NCI-H524 treated with DMSO at 0.1 percent for 48 hours (cell line): ENCODE measurements at regions not wholly inside any gene's neighbourhood (a gene's known extent, or its start where the extent isn't known, plus 50 kb on each side); places are given as distances from the start of the nearest gene placed in this dataset.

Experiments
- DNase-seq: peaks from one replicate; lab custom pipeline; 2025; lab: John Stamatoyannopoulos, UW

DNA sequence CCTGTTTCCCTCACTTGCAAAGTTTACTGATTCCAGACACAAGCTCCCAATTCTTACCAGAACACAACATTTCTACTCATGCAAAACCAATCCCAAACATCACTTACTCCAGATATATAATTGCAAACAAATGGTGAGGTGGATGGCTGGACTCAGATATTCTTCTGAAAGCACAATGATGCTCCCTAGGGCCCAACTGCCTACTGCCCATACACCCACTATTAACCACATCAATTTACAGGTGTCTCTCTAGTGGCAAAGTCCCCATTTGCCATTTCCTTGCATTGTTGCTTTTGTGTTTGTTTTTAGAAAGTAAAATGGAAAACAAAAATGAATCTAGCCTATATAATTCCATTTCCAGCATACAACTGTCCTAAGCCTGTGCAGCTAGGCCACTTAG, 320.9 kb upstream of the PRDM1 start:
- no peak for DNase-seq

GRCh38 chr6:105764315-105764714, 321.8 kb upstream of the PRDM1 start:
- DNase-seq, result no peak

GRCh38 chr6:105763866-105764265, 322.3 kb upstream of the PRDM1 start:
- DNase-seq, result no peak

DNA sequence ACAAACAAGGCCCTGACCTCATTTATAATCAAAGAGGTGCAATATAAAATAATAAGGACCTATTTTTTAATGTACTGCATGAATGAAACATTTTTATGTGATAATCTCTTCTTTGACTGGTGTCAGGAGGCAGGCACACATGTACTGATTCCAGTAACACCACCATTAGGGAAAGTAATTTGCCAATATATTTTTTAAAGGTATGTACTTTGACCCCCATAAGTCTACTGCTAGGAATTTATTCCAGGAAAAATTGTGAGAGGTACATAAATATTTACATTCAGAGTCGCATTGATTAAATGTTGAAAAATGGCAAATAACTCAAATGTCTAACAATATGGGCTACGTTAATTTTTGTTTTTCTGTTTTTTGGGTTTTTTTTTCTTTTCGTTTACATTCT, 325.4 kb upstream of the PRDM1 start:
- DNase-seq, result no peak

DNA sequence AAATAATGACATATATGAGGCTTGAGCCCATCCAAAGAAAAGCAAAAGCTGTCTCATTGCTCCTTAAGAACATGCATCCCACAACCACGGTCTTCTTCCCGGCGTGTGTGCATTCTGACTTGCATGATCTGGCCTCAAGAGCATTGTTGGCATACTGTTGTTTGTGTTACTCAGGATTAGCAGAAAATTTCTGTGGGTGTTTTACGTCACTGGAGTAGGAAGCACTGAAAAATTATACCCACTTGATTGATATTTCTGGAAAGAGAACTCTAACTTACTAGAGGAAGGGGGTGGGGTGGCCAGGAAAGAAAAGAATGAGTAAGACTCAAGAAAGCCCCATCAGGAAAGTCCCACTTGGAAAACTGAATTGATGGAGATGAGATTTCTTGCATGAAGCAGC, 326.2 kb upstream of the PRDM1 start:
- DNase-seq, result no peak

- DNase-seq, result no peak
Observed at GRCh38 chr6:105759015-105759414, 327.1 kb upstream of the PRDM1 start.

DNA sequence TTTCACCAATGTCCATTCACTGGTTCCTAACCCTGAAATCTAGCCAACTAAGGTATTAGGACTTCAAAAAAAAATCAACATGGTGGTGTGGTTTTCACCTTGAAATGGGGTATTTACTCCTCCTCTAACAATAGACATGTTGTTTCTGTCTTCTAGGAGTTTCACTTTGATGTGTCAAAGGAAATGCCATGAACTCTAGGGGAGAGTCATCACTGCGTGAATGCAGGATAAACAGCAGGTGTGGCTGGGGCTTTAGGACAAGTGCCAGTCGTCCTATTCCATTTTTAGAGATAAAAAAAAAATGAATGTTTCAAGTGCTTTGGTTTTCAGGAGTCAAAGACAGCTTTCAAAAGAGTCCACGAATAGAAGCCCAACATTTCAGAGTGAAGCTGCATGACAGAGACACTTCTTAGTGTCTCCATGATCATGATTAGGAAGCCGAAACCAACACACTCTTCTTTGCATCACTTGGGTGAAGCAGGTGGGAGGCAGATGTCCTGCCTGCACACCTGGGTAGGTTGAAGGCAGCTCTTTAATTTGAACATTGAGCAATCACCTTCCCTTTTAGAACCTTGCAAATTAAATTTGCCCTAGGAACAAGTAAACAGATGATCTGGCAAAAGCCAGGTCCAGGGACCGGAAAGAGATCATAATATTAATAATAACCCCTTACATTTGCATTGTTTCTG, 328.5 kb upstream of the PRDM1 start:
- no peak for DNase-seq

DNA sequence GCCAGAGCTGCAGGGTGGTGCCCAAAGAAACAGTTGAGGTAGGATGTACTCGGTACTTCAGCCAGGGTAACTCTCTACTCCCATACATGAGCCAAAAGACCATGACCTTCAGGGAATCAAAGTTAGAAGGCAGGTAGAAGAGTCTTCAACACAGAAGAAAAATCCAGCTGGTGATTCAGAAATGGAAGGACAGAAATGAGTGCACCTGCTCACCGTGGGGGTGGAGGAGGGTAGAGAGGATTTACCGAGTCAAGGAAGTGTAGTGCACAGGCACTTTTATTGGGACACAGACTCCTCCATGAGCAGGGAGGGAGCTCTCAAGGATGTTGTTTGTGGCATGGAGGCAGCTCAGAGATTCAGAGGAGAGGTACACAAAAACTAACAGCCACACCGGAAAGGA, 330.3 kb upstream of the PRDM1 start:
- no peak for DNase-seq

DNA sequence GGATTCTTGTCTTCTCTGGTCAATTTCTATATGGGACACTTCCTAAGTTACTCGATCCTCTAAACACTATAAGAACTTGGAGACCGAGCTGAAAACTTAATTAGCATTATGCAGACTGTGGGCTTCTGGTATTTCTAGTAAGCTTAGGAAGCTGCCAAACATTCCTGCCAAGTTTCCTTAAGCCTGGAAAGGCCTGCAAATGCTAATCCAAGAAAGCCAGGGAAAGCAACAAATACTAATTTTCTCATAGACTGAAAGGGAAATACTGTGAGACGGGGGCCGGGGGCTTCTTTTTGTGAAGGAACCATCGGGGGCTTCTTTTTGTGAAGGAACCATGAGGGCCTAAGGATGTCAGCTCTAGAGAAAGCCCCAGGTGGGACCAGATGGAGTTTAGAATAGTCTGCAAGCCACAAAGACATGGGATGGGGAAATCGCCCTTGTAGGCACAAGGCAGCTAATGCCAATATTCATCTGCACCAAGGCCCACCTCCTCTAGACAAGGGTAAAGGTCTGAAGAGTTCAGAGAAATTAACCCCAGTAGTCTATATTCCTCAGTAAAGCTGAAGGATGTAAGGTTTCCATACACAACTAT, 332.4 kb upstream of the PRDM1 start:
- DNase-seq, result no peak

GRCh38 chr6:105753207-105753606, 332.9 kb upstream of the PRDM1 start:
- DNase-seq, result no peak

GRCh38 chr6:105750089-105750488, 336.0 kb upstream of the PRDM1 start:
- no peak for DNase-seq

GRCh38 chr6:105748737-105749161, 337.4 kb upstream of the PRDM1 start:
- DNase-seq, result no peak

- no peak for DNase-seq
Observed at GRCh38 chr6:105747823-105748405, 338.2 kb upstream of the PRDM1 start.

- DNase-seq, result no peak
Observed at GRCh38 chr6:105746509-105746908, 339.6 kb upstream of the PRDM1 start.

DNA sequence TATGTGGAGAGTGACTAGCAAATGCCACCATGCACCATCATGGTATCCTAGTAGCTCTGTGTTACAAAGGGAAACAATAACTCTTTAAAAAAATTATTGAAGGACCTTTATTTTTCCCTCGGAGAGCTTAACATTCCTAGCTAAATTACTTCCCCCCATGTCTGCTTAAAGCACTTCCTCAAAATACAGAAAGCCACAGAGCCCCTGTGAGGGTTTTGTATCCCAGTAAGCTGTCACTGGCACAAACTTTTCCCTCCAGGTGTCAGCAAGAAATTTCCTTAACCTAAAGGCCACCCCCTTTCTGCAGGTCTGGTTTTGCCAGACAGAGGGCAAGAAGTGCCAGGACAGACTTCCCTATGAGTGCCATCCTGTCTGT, 340.0 kb upstream of the PRDM1 start:
- DNase-seq, result no peak

DNA sequence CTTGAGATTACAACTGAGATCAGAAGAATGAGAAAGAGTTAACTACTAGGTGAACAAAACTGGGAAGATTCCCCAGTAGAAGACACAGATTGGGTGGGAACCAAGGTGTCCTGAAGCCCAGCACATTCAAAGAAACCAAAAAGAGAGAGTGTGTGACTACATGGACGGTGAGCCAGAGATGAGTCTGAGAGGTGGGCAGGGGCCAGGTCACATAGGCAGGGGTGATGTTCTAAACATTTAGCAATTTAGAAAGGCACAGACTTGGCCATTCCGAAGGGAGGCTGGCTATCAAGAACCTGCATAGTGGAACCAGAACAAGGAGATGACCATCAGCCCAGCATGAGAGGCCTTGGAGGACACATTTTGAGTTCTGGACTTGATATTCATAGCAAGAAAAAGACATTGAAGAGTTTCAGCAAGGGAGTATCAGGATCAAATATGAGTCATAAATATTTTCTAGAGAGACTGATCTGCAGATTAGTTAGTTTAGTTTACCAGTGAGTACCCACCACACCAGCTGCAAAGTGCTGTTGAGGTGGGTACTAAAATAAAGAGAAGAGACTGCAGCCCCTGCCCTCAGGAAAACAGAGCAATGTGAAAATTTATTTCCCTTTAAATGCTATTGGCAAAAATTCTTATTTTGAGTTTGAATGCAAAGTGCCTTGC, 340.5 kb upstream of the PRDM1 start:
- DNase-seq, result no peak

DNA sequence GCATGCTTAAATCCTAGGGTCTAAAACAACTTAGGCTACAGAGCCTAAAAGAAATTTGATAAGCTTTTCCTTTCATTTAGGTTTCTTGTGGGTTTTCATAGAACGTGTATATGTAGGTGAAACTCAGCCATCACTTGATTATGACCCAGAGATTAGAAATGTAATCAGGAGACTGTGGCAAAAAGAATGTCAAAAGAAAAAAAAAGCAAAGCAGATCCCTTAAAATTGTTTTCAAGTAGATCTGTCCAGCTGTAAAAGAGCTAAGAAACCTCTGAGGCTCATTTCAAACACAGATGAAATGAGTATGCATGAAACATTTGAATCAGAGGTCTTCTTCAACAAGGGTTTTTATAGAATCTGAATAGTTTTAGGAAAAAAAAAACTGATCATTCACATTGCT, 341.3 kb upstream of the PRDM1 start:
- no peak for DNase-seq

GRCh38 chr6:105740946-105741645, 338.2 kb upstream of the PREP start:
- DNase-seq, result no peak

GRCh38 chr6:105739764-105740163, 336.9 kb upstream of the PREP start:
- DNase-seq, result no peak

- no peak for DNase-seq
Observed at GRCh38 chr6:105733556-105734162, 330.8 kb upstream of the PREP start.

GRCh38 chr6:105728995-105729394, 326.1 kb upstream of the PREP start:
- DNase-seq, result no peak
